HS-5 (cell line): ENCODE measurements at regions not wholly inside any gene's neighbourhood (a gene's known extent, or its start where the extent isn't known, plus 50 kb on each side); places are given as distances from the start of the nearest gene placed in this dataset.

ENCODE experiments used
- DNase-seq: peaks from one replicate; pipeline ENCODE4 v3.0.0-alpha.2; 2012; ENCODE audit warnings: low read depth

- DNase-seq = no peak
These were observed 223.0 kb upstream of the MCTP2 start for GRCh38 chr15:94008104-94009074.

GRCh38 chr15:94004697-94005096 lies 226.7 kb upstream of the MCTP2 start:
- no peak for DNase-seq

- DNase-seq = no peak
These were observed 229.3 kb upstream of the MCTP2 start for GRCh38 chr15:94002041-94002440.

DNA sequence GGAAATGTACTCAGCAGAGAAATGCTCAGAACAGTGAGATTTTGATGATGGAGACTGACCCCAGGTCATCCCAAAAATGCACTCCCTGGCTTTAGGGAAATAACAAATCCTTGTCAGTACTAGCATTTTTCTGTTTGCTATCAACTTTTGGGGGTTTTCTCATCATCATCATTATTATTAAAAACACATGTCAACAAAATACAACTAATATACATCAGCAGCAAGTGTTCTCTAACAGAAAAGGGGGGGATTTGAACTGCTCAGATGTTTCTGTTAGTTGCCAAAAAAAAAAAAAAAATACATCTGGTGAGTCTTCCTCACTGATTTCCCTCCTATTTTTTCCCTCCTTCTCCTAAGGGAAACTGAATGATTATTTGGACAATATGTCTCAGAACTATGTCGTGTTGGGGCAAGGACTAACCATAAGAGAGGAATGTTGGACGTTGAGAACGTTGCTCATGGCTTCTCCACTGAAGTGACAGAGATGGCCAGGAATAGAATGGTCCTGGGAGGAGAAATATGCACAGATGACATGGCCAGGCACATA lies 230.0 kb upstream of the MCTP2 start:
- DNase-seq = no peak

DNA sequence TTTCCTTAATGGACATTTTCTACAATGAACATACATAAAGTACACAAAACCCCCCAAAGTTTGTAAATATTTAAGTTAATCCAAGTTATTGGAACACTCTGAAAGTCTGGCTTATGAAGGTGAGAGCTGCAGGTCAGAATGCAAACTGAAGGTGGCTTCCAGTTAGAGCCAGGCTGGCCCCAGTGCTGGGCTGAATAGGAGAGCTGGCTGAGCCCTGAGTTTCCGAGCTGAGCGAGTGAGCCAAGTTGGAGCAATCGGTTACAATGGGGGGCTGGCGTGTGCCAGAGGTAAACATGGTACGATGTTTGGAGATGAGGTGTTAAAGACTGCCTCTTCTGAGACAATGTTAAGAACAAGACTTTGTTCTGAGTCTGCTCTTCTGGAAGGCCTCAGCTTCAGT lies 230.8 kb upstream of the MCTP2 start:
- no peak for DNase-seq

DNA sequence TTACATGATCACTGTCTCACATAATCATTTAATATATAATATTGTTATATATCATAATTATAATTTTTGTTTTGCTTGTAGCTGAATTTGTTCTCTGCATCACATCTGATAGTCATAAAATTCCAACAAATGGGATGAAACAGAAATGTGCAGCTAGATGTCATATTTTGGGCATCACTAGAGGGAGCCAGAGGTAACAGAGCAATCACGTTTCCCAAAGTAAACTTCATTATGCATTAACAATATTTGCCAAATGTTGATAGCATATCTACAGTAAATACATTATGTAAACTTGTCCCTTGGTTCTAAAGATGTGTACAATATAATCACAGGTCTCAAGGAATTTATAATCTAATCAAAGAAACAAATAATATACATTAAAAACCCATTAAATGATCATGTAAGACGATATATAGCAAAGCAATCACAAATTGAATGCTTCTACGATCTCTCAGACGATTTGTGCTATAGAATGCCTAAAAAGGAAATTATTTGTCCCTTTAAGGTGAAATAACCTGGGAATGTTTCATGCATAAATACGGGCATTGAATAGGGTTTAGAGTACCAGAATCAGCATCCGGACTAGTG lies 234.2 kb upstream of the MCTP2 start:
- no peak for DNase-seq

GRCh38 chr15:93989440-93989998 lies 241.8 kb upstream of the MCTP2 start:
- DNase-seq = no peak

GRCh38 chr15:93987068-93987467 lies 244.3 kb upstream of the MCTP2 start:
- no peak for DNase-seq

- DNase-seq = no peak
These were observed 244.9 kb upstream of the MCTP2 start for GRCh38 chr15:93986400-93986984.

DNA sequence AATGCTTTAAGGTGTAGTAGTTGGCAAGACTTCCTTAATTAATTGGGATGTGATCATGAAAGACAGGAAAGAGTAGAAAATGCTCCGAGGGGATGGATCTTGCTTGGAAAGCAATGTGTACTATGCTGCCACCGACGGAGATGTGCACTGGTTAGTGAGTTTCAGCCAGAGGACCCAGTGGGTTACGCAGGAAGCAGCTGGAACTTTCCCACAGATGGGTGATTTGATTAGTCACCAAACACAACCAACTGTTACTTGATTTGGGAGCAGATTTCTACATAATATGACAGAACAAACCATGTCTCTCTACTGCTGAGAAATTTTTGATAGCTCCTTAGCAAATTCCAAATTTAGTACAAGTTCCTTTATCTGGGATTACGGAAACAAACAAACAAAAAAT lies 245.4 kb upstream of the MCTP2 start:
- no peak for DNase-seq

- DNase-seq = no peak
These were observed 246.2 kb upstream of the MCTP2 start for GRCh38 chr15:93985176-93985575.

- DNase-seq = no peak
These were observed 247.8 kb upstream of the MCTP2 start for GRCh38 chr15:93983526-93983925.

DNA sequence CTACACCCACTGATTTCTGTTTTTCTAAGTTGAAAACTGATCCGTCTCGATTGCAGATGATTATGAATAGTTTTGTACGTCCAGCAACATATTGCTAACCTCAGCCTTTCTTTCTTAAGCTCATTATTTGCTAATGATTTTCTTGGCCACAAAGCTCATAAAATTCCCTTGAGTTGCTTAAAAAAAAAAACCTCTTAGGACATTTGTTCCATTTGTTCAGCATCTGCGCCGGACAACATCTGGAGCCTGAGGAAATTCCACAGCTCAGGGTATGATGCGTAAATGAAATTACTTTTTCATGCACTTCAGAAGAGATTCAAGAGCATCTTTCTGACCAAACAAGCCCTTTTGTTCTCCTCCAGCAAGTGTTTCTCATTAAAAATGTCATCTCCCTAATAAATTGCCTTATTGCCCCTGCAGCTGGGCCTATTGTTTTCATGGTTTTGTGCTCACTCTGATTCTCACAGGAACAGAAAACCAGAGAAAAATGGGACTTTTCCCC lies 249.1 kb upstream of the MCTP2 start:
- DNase-seq = no peak

DNA sequence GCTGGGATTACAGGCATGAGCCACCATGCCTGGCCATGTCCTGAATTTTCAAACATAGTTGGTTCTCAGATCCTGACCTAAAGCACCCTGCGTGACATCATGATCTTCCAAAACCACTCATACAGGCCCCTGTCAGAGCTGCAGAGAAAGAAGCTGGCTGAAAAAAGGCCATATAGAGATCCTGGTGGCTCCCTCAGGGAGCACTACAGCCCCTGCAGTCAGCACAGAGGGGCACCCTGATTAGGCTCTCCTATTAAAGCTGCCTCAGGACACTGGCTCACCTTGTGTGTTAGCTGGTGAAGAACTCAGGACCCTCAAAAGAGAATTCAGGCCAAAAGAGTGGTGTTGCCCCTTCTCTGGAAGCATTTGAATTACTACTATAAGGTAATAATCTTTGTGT lies 249.7 kb upstream of the MCTP2 start:
- no peak for DNase-seq

- DNase-seq = no peak
These were observed 251.0 kb upstream of the MCTP2 start for GRCh38 chr15:93980261-93980911.

GRCh38 chr15:93974804-93975481 lies 256.4 kb upstream of the MCTP2 start:
- DNase-seq = no peak

DNA sequence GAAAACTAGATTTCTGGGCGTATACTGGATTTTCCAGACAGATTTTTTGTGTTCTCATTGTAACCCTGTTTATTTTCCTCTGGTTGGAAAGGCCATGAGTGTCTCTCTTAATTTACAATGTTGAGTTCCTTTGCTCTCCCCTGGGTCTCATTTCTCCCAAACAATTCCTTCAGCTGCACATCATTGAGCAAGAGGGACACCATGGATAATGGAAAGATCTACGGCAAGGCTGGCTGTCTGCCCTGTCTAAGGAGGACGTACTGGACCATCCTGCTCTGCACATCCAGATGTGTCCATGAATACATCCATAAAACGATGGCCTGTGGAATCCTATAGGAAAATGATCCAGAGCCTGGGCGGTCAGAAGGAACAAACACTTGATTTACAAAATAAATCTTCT lies 258.1 kb upstream of the MCTP2 start:
- no peak for DNase-seq

- no peak for DNase-seq
These were observed 262.6 kb upstream of the MCTP2 start for GRCh38 chr15:93968773-93969172.

GRCh38 chr15:93965304-93965908 lies 266.0 kb upstream of the MCTP2 start:
- DNase-seq = no peak

- no peak for DNase-seq
These were observed 276.3 kb upstream of the MCTP2 start for GRCh38 chr15:93954985-93955571.
